HEK293 (cell line): ENCODE measurements at regions not wholly inside any gene's neighbourhood (a gene's known extent, or its start where the extent isn't known, plus 50 kb on each side); places are given as distances from the start of the nearest gene placed in this dataset.

Experiments used
- CTCF ChIA-PET: fragments of 350-600 bp; formaldehyde crosslinking; extraction: SDS; loops from one replicate; lab custom pipeline; 2021; ENCODE audit warnings: antibody characterized with exemption; lab: Yijun Ruan, JAX
- POLR2A ChIA-PET: fragments of 300-600 bp; formaldehyde crosslinking; extraction: SDS; loops from one replicate; lab custom pipeline; 2020; ENCODE audit warnings: antibody characterized with exemption, inconsistent platforms; lab: Yijun Ruan, JAX
- H3K27ac ChIP-seq: fragments of 200-500 bp; sonication (Bioruptor generic); 2 replicates; pipeline ENCODE4 v1.5.1; 2014; ENCODE audit warnings: low read depth, low read length, control low read depth, inconsistent platforms; ENCODE audit errors: extremely low read depth
- H3K36me3 ChIP-seq, 2 experiments: fragments of 200-500 bp in 1 of 2; sonication (Bioruptor generic) in 1 of 2; 1 replicate in 1 of 2; 2 replicates in 1 of 2; pipeline ENCODE4 v1.5.1; 2014 to 2017; ENCODE audit warnings: inconsistent platforms in 2 of 2, low read length in 2 of 2; ENCODE audit not compliant: control insufficient read depth in 2 of 2, insufficient read depth in 1 of 2
- H3K4me1 ChIP-seq: fragments of 200-500 bp; sonication (Bioruptor generic); 2 replicates; pipeline ENCODE4 v1.5.1; 2014; ENCODE audit warnings: mild to moderate bottlenecking, low read length, inconsistent platforms; ENCODE audit not compliant: control insufficient read depth, insufficient read depth
- H3K4me3 ChIP-seq: 2 replicates; pipeline ENCODE4 v1.5.1; 2011; ENCODE audit warnings: low read depth, mild to moderate bottlenecking, control low read depth, low read length, moderate library complexity
- H3K9me3 ChIP-seq: fragments of 200-500 bp; sonication (Bioruptor generic); 2 replicates; pipeline ENCODE4 v1.5.1; 2014; ENCODE audit warnings: low read depth, low read length, inconsistent platforms; ENCODE audit not compliant: control insufficient read depth, insufficient read depth
- GFI1B ChIP-seq: fragments of 450-650 bp; formaldehyde crosslinking; IDR thresholded peaks from 2 replicates; pipeline ENCODE4 v1.5.1; 2016; ENCODE audit warnings: missing biosample characterization, missing genetic modification characterization
- GLI2 ChIP-seq: fragments of 450-650 bp; formaldehyde crosslinking; IDR thresholded peaks from 2 replicates; pipeline ENCODE4; 2017; ENCODE audit warnings: missing biosample characterization, missing genetic modification characterization, low read depth, borderline replicate concordance
- IKZF3 ChIP-seq: fragments of 450-650 bp; IDR thresholded peaks from 2 replicates; pipeline ENCODE4 v1.5.0; 2018; ENCODE audit warnings: missing biosample characterization, mild to moderate bottlenecking, missing genetic modification characterization, moderate library complexity
- PRDM1 ChIP-seq: fragments of 450-650 bp; formaldehyde crosslinking; IDR thresholded peaks from 2 replicates; pipeline ENCODE4; 2016; ENCODE audit warnings: missing biosample characterization, missing genetic modification characterization
- REST ChIP-seq: fragments of 450-650 bp; formaldehyde crosslinking; IDR thresholded peaks from 2 replicates; pipeline ENCODE4 v1.5.1; 2016; ENCODE audit warnings: missing biosample characterization, missing genetic modification characterization
- ZBTB17 ChIP-seq: fragments of 450-650 bp; formaldehyde crosslinking; IDR thresholded peaks from 2 replicates; pipeline ENCODE4 v1.5.1; 2016; ENCODE audit warnings: missing biosample characterization, missing genetic modification characterization
- ZBTB44 ChIP-seq: fragments of 450-650 bp; IDR thresholded peaks from 2 replicates; pipeline ENCODE4 v1.5.1; 2018; ENCODE audit warnings: missing biosample characterization, mild to moderate bottlenecking, missing genetic modification characterization
- ZBTB48 ChIP-seq: fragments of 450-650 bp; formaldehyde crosslinking; IDR thresholded peaks from 2 replicates; pipeline ENCODE4 v1.5.1; 2016; ENCODE audit warnings: missing biosample characterization, missing genetic modification characterization
- ZNF132 ChIP-seq: fragments of 450-650 bp; formaldehyde crosslinking; IDR thresholded peaks from 2 replicates; pipeline ENCODE4 v1.5.1; 2017; ENCODE audit warnings: missing biosample characterization, missing genetic modification characterization, borderline replicate concordance
- ZNF157 ChIP-seq: fragments of 450-650 bp; formaldehyde crosslinking; IDR thresholded peaks from 2 replicates; pipeline ENCODE4 v1.5.1; 2016; ENCODE audit warnings: missing biosample characterization, missing genetic modification characterization
- ZNF211 ChIP-seq: fragments of 450-650 bp; formaldehyde crosslinking; IDR thresholded peaks from 2 replicates; pipeline ENCODE4 v1.5.1; 2016; ENCODE audit warnings: low read depth, missing biosample characterization, missing genetic modification characterization
- ZNF23 ChIP-seq: fragments of 450-650 bp; formaldehyde crosslinking; IDR thresholded peaks from 2 replicates; pipeline ENCODE4 v1.5.1; 2016; ENCODE audit warnings: missing biosample characterization, missing genetic modification characterization, borderline replicate concordance
- ZNF311 ChIP-seq: fragments of 450-650 bp; formaldehyde crosslinking; IDR thresholded peaks from 2 replicates; pipeline ENCODE4 v1.5.1; 2017; ENCODE audit warnings: missing biosample characterization, missing genetic modification characterization, borderline replicate concordance
- ZNF350 ChIP-seq: fragments of 450-650 bp; formaldehyde crosslinking; IDR thresholded peaks from 2 replicates; pipeline ENCODE4 v1.5.0; 2017; ENCODE audit warnings: missing biosample characterization, mild to moderate bottlenecking, missing genetic modification characterization
- ZNF362 ChIP-seq: fragments of 450-650 bp; formaldehyde crosslinking; IDR thresholded peaks from 2 replicates; pipeline ENCODE4 v1.5.1; 2016; ENCODE audit warnings: missing biosample characterization, missing genetic modification characterization
- ZNF488 ChIP-seq: fragments of 450-650 bp; formaldehyde crosslinking; IDR thresholded peaks from 2 replicates; pipeline ENCODE4 v1.5.1; 2016; ENCODE audit warnings: missing biosample characterization, missing genetic modification characterization
- ZNF558 ChIP-seq: fragments of 450-650 bp; formaldehyde crosslinking; IDR thresholded peaks from 2 replicates; pipeline ENCODE4 v1.5.1; 2016; ENCODE audit warnings: missing biosample characterization, missing genetic modification characterization
- ZNF571 ChIP-seq: fragments of 450-650 bp; formaldehyde crosslinking; IDR thresholded peaks from 2 replicates; pipeline ENCODE4 v1.5.0; 2017; ENCODE audit warnings: missing biosample characterization, missing genetic modification characterization
- ZNF596 ChIP-seq: fragments of 450-650 bp; IDR thresholded peaks from 2 replicates; pipeline ENCODE4 v1.5.0; 2018; ENCODE audit warnings: missing biosample characterization, mild to moderate bottlenecking, missing genetic modification characterization, moderate library complexity
- ZNF600 ChIP-seq: fragments of 450-650 bp; formaldehyde crosslinking; IDR thresholded peaks from 2 replicates; pipeline ENCODE4 v1.5.1; 2016; ENCODE audit warnings: missing biosample characterization, missing genetic modification characterization
- ZNF664 ChIP-seq: fragments of 450-650 bp; formaldehyde crosslinking; IDR thresholded peaks from 2 replicates; pipeline ENCODE4 v1.5.1; 2016; ENCODE audit warnings: missing biosample characterization, missing genetic modification characterization
- ZNF776 ChIP-seq: fragments of 450-650 bp; formaldehyde crosslinking; IDR thresholded peaks from 2 replicates; pipeline ENCODE4 v1.5.0; 2017; ENCODE audit warnings: missing biosample characterization, missing genetic modification characterization, borderline replicate concordance
- ZSCAN23 ChIP-seq: fragments of 450-650 bp; formaldehyde crosslinking; IDR thresholded peaks from 2 replicates; pipeline ENCODE4 v1.5.1; 2016; ENCODE audit warnings: missing biosample characterization, missing genetic modification characterization
- ZSCAN30 ChIP-seq: fragments of 450-650 bp; IDR thresholded peaks from 2 replicates; pipeline ENCODE4 v1.5.1; 2018; ENCODE audit warnings: missing biosample characterization, mild to moderate bottlenecking, missing genetic modification characterization, moderate library complexity

- ChIA-PET POLR2A (no interaction called here), CTCF (interaction anchor here (1.7 kb wide), 1 partner anchor 826 kb away, joined by 3 read pairs; no protein-coding TSS in a partner anchor)
- Histone ChIP-seq H3K4me1 (no peaks in the 10 kb centered on the region), H3K36me3 (no peaks in the 10 kb centered on the region), H3K9me3 (no peaks in the 10 kb centered on the region), H3K4me3 (no peak overlapping the region), H3K27ac (no peak overlapping the region)
- TF ChIP-seq ZNF350 (tag by site-specific recombination) (no peak), ZSCAN30 (tag by site-specific recombination) (no peak), ZNF776 (tag by site-specific recombination) (no peak), ZBTB48 (tag by site-specific recombination) (no peak), ZNF311 (tag by site-specific recombination) (no peak), ZSCAN23 (tag by site-specific recombination) (no peak), ZNF558 (tag by site-specific recombination) (no peak), GFI1B (tag by site-specific recombination) (no peak)
These were observed 900.7 kb downstream of the JRKL start for GRCh38 chr11:97290464-97291041.

GRCh38 chr11:97296301-97296700 lies 906.5 kb downstream of the JRKL start:
- H3K4me3 ChIP-seq: no peak overlapping the region
- POLR2A ChIA-PET: no interaction called here
- H3K9me3 ChIP-seq: no peaks in the 10 kb centered on the region
- no peaks in the 10 kb centered on the region for H3K36me3 ChIP-seq
- no peaks in the 10 kb centered on the region for H3K4me1 ChIP-seq
- no peak for TF ChIP-seq ZNF157 (tag by site-specific recombination)
- no peak for TF ChIP-seq ZBTB17 (tag by site-specific recombination)
- TF ChIP-seq ZNF571 (tag by site-specific recombination): no peak
- TF ChIP-seq ZNF211 (tag by site-specific recombination): no peak
- TF ChIP-seq ZNF596 (tag by site-specific recombination): no peak
- TF ChIP-seq ZNF132: no peak
- no peak for TF ChIP-seq REST
- TF ChIP-seq, all 188 proteins: peak for 0
- CTCF ChIA-PET: no interaction called here
- no peak overlapping the region for H3K27ac ChIP-seq

- Histone ChIP-seq H3K27ac (no peak overlapping the region), H3K4me3 (no peak overlapping the region), H3K9me3 (no peaks in the 10 kb centered on the region), H3K36me3 (no peaks in the 10 kb centered on the region), H3K4me1 (no peaks in the 10 kb centered on the region)
- ChIA-PET CTCF (no interaction called here), POLR2A (no interaction called here)
- TF ChIP-seq ZNF488: no peak
- TF ChIP-seq ZNF600 (tag by site-specific recombination): no peak
- no peak for TF ChIP-seq IKZF3 (tag by site-specific recombination)
- TF ChIP-seq ZNF664 (tag by site-specific recombination): no peak
- no peak for TF ChIP-seq ZNF350 (tag by site-specific recombination)
- TF ChIP-seq ZNF23 (tag by site-specific recombination): no peak
- TF ChIP-seq PRDM1 (tag by site-specific recombination): no peak
- no peak for TF ChIP-seq ZBTB44 (tag by site-specific recombination)
- TF ChIP-seq ZNF362 (tag by site-specific recombination): no peak
- TF ChIP-seq GLI2 (tag by site-specific recombination): no peak
These were observed 919.5 kb downstream of the JRKL start for GRCh38 chr11:97309291-97309690.
